ENCODE measurements at regions not wholly inside any gene's neighbourhood (a gene's known extent, or its start where the extent isn't known, plus 50 kb on each side); places are given as distances from the start of the nearest gene placed in this dataset.

- H3K9ac ChIP-seq (ENCODE audit: low read length in 3 of 3) = no peak overlapping the region
- peaks cover 0 to 2% (median 0%) of the 10 kb centered on the region in 3 donors for H3K4me1 ChIP-seq (ENCODE audit: control insufficient read depth in 2 of 3, insufficient read depth in 2 of 3, low read depth in 1 of 3, low read length in 3 of 3)
- no peaks in the 10 kb centered on the region for H3K36me3 ChIP-seq (ENCODE audit: control insufficient read depth in 2 of 3, insufficient read depth in 3 of 3, low read length in 3 of 3)
- DNase-seq = no peak
- intact Hi-C loops (cut with DNase I) = no loop called here
- H3K4me3 ChIP-seq (ENCODE audit: low read length in 3 of 3) = no peak overlapping the region
- H3K27ac ChIP-seq (ENCODE audit: low read depth in 2 of 2, low read length in 2 of 2) = no peak overlapping the region
- peaks cover 0 to 5% (median 0%) of the 10 kb centered on the region in 3 donors for H3K9me3 ChIP-seq (ENCODE audit: control insufficient read depth in 2 of 3, insufficient read depth in 1 of 3, low read length in 3 of 3)
- FAIRE-seq = no peak
- TF ChIP-seq CTCF (IDR thresholded peaks at IDR 0.05; ENCODE audit: borderline replicate concordance, extremely low read depth, insufficient read depth) = no peak
- no peaks in the 10 kb centered on the region for H3K27me3 ChIP-seq (ENCODE audit: control insufficient read depth, insufficient read depth, low read length)
Observed at GRCh38 chr16:52296076-52296475, 250.9 kb downstream of the TOX3 start.

GRCh38 chr16:52294660-52295059 is 252.3 kb downstream of the TOX3 start:
- Histone ChIP-seq H3K9ac (ENCODE audit: low read length in 3 of 3) (no peak overlapping the region), H3K4me1 (ENCODE audit: control insufficient read depth in 2 of 3, insufficient read depth in 2 of 3, low read depth in 1 of 3, low read length in 3 of 3) (peaks cover 0 to 2% (median 0%) of the 10 kb centered on the region in 3 donors), H3K27me3 (ENCODE audit: control insufficient read depth, insufficient read depth, low read length) (no peaks in the 10 kb centered on the region), H3K9me3 (ENCODE audit: control insufficient read depth in 2 of 3, insufficient read depth in 1 of 3, low read length in 3 of 3) (peaks cover 0 to 5% (median 0%) of the 10 kb centered on the region in 3 donors), H3K4me3 (ENCODE audit: low read length in 3 of 3) (no peak overlapping the region), H3K36me3 (ENCODE audit: control insufficient read depth in 2 of 3, insufficient read depth in 3 of 3, low read length in 3 of 3) (no peaks in the 10 kb centered on the region), H3K27ac (ENCODE audit: low read depth in 2 of 2, low read length in 2 of 2) (no peak overlapping the region)
- no peak for DNase-seq
- no peak for FAIRE-seq
- intact Hi-C loops (cut with DNase I) = no loop called here
- no peak for TF ChIP-seq CTCF (IDR thresholded peaks at IDR 0.05; ENCODE audit: borderline replicate concordance, extremely low read depth, insufficient read depth)

GRCh38 chr16:52293204-52293603 is 253.7 kb downstream of the TOX3 start:
- no peak for DNase-seq
- TF ChIP-seq CTCF (IDR thresholded peaks at IDR 0.05; ENCODE audit: borderline replicate concordance, extremely low read depth, insufficient read depth) = no peak
- FAIRE-seq = no peak
- intact Hi-C loops (cut with DNase I) = no loop called here
- no peaks in the 10 kb centered on the region for H3K9me3 ChIP-seq (ENCODE audit: control insufficient read depth in 2 of 3, insufficient read depth in 1 of 3, low read length in 3 of 3)
- H3K36me3 ChIP-seq (ENCODE audit: control insufficient read depth in 2 of 3, insufficient read depth in 3 of 3, low read length in 3 of 3) = no peaks in the 10 kb centered on the region
- H3K4me3 ChIP-seq (ENCODE audit: low read length in 3 of 3) = no peak overlapping the region
- peaks cover 0 to 4% (median 2%) of the 10 kb centered on the region in 3 donors for H3K4me1 ChIP-seq (ENCODE audit: control insufficient read depth in 2 of 3, insufficient read depth in 2 of 3, low read depth in 1 of 3, low read length in 3 of 3)
- H3K27ac ChIP-seq (ENCODE audit: low read depth in 2 of 2, low read length in 2 of 2) = no peak overlapping the region
- H3K9ac ChIP-seq (ENCODE audit: low read length in 3 of 3) = no peak overlapping the region
- H3K27me3 ChIP-seq (ENCODE audit: control insufficient read depth, insufficient read depth, low read length) = no peaks in the 10 kb centered on the region
